Glomerular endothelial cell (primary cell): ENCODE measurements at regions not wholly inside any gene's neighbourhood (a gene's known extent, or its start where the extent isn't known, plus 50 kb on each side); places are given as distances from the start of the nearest gene placed in this dataset.
A peak's percentile ranks its signal among the peaks of the same experiment; 100 is the strongest.
"Not testable (repeated sequence)": the region's sequence is repeated elsewhere in the genome, so short reads cannot be mapped to it uniquely, and the experiment has no call there.

Experiments used
- DNase-seq: peaks from one replicate; pipeline ENCODE4 v3.0.0-alpha.2; 2011; ENCODE audit warnings: low read depth, low spot score; ENCODE audit errors: extremely low read depth

- DNase-seq, result no peak
Measured at GRCh38 chr1:101408212-101409042, 171.6 kb downstream of the S1PR1 start.

DNA sequence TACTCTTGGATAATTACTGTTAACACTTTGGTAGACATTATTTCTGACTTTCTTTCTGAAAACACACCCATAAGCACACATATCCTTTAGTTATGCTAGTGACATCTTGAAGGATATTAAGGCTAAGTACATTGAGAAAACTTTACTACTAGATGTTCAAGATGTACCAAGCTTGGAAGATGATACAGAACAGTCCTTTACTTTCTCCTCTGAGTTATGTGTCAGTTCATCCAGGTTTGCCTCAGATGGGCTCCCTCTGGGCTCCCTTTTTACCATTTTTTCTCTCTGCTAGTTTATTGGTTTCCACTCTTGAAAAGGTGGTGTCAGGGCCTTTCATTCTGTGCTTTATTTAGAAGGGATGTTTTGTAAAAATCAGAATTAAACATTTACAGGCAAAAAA, 172.3 kb downstream of the S1PR1 start:
- DNase-seq, result no peak

- peak; percentile 55 for DNase-seq
Measured at GRCh38 chr1:101410048-101410878, 173.4 kb downstream of the S1PR1 start.

DNA sequence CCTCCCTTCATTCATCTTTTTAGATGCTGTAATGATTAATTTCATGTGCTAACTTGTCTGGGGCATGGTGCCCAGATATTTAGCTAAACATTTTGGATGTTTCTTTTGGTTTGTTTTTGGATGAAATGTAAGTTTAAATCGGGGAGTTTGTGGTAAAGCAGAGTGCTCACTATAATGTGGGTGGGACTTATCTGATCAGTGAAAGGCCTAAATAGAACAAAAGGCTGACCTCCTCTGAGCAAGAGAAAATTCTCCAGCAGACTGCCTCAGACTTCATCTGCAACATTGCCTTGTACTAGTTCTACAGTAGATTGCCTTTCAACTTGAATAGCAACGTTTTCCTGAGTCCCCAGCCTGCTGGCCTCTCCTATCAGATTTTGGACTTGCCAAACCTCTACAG, 183.6 kb downstream of the S1PR1 start:
- DNase-seq, result no peak

DNA sequence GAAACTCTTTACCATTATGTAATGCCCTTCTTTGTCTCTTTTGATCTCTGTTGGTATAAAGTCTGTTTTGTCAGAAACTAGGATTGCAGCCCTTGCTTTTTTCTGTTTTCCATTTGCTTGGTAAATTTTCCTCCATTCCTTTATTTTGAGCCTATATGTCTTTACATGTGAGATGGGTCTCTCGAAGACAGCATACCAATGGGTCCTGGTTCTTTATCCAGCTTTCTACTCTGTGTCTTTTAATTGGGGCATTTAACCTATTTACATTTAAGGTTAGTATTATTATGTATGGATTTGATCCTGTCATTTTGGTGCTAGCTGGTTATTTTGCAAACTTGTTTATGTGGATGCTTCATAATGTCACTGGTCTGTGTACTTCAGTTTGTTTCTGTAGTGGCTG, 191.3 kb downstream of the S1PR1 start:
- DNase-seq, result not testable (repeated sequence)

DNA sequence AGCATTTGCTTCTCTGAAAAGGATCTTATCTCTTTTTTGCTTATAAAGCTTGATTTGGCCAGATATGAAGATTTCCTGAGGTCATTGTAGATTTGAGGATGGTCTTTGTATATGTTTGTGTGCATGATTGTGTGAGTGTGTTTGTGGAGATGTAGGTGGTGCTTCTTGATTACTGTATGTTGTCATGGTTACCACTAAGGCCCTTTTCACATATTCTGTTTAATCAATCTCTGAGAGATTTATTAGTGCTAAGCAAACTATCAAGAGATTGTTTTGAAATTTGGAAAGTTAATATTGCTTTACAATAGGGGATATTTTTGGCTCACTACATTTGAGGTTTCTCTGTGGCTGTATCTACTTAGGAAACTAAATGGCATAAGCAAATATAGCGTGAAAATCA, 191.7 kb downstream of the S1PR1 start:
- no peak for DNase-seq

GRCh38 chr1:101431956-101432510, 195.2 kb downstream of the S1PR1 start:
- no peak for DNase-seq

- no peak for DNase-seq
Measured at GRCh38 chr1:101435831-101436511, 199.2 kb downstream of the S1PR1 start.

GRCh38 chr1:101437800-101438199, 201.0 kb downstream of the S1PR1 start:
- no peak for DNase-seq

- peak; percentile 9 for DNase-seq
Measured at GRCh38 chr1:101438359-101438758, 201.5 kb downstream of the S1PR1 start.

DNA sequence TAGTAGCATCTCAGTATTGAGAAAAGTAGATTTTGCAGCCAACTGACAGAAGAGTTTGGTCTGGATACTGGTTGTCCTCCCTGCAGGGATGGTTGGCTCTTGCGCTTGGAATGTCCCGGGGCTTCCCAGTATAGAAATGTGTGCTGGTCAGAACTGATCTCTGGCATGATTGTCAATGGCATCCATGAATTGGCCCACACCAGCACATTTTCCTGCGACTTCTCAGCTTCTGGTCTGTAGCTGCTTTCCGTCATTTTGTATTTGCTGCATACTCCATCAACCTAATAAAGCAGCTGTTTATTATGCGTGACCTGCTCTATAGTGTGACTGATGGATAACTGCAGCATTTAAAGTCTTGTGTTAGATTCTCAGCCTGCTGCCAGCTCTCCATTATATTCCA, 203.7 kb downstream of the S1PR1 start:
- DNase-seq, result no peak

GRCh38 chr1:101444381-101444780, 207.6 kb downstream of the S1PR1 start:
- DNase-seq, result no peak

GRCh38 chr1:101444873-101445618, 208.2 kb downstream of the S1PR1 start:
- DNase-seq, result no peak

DNA sequence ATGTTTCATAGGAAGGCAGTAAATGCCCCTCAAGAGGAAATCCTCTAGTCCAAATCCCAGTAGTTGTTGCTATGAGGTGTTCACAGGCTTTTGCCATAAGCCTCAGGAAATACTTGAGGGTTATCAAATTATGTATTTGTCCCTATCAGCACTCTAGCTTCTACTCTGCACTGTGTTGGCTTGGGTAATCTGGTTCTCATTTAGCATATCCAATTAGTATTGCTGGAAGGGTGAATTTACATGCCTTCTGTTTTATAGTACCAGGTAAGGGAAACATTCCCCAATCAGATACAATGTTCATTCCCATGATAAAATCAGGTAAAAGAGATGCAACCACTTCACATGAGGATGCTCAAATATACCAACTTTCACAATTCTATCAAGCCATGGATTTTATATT, 211.2 kb downstream of the S1PR1 start:
- DNase-seq, result no peak

DNA sequence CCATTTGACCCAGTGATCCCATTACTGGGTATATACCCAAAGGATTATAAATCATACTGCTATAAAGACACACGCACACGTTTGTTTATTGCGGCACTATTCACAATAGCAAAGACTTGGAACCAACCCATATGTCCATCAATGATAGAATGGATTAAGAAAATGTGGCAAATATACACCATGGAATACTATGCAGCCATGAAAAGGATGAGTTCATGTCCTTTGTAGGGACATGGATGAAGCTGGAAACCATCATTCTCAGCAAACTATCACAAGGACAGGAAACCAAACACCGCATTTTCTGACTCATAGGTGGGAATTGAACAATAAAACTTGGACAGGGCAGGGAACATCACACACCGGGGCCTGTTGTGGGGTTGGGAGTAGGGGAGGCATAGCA, 213.9 kb downstream of the S1PR1 start:
- not testable (repeated sequence) for DNase-seq

- no peak for DNase-seq
Measured at GRCh38 chr1:101451888-101452287, 215.1 kb downstream of the S1PR1 start.

DNA sequence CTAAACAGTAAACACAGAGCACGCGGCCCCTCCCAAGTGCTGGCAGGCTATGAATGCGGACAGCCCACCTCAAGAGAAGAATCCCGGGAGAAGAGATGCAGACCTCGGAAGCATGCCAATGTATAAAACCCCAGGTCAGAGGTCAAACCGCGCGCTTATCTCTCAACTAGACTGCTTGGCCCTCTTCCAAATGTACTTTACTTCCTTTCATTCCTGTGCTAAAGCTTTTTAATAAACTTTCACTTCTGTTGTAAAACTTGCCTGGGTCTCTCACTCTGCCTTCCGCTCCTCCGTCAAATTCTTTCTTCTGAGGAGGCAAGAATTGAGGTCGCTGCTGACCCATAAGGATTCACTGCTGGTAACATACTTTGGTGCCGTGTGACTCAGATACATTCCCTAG, 216.0 kb downstream of the S1PR1 start:
- no peak for DNase-seq

GRCh38 chr1:101453844-101454243, 217.0 kb downstream of the S1PR1 start:
- no peak for DNase-seq

DNA sequence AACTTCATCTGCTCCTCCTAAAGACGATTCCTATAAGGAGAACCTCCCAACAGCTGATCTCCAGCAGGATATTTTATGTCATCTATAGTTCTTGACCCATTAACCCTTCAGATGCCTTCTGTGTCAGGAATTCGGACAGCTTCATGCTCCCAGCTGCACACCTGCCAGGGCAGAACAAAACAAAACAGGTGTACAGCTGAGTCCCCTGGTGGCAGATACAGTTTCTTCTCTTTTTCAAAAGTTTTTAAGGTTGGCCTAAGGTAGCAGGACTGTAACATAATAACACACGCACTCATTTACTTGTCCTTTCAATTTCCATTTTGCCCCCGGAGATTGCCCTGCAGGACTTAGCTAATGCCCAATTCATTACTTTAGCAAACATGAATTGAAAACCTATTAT, 218.3 kb downstream of the S1PR1 start:
- no peak for DNase-seq

- no peak for DNase-seq
Measured at GRCh38 chr1:101460739-101461138, 223.9 kb downstream of the S1PR1 start.
